Natural killer cell (primary cell): ENCODE measurements at regions not wholly inside any gene's neighbourhood (a gene's known extent, or its start where the extent isn't known, plus 50 kb on each side); places are given as distances from the start of the nearest gene placed in this dataset.

Experiments
- ATAC-seq, 3 donors: fragments of 150-1000 bp in 2 of 3; fragments of 200-7000 bp in 1 of 3; cut with Tn5 transposase; 1 replicate in 1 of 3; 2 replicates in 2 of 3; pipeline ENCODE4 v1.10.0; 2021; ENCODE audit warnings: mild to moderate bottlenecking in 2 of 3, moderate library complexity in 2 of 3
- DNase-seq, 2 donors: peaks; one replicate each; pipeline versions ENCODE4 v3.0.0 to v3.0.0-alpha.2; 2013 to 2021; ENCODE audit warnings: mixed read lengths in 1 of 2
- H3K27ac ChIP-seq: one replicate; pipeline ENCODE4 v1.5.1; 2013; ENCODE audit warnings: mild to moderate bottlenecking, low read length
- H3K27me3 ChIP-seq: one replicate; pipeline ENCODE4 v1.6.1; 2013; ENCODE audit warnings: low read length; ENCODE audit not compliant: control insufficient read depth, insufficient read depth
- H3K36me3 ChIP-seq: one replicate; pipeline ENCODE4 v1.6.1; 2013; ENCODE audit warnings: low read length; ENCODE audit not compliant: control insufficient read depth, insufficient read depth
- H3K4me1 ChIP-seq: one replicate; pipeline ENCODE4 v1.6.1; 2013; ENCODE audit warnings: low read length; ENCODE audit not compliant: control insufficient read depth, insufficient read depth
- H3K4me3 ChIP-seq: one replicate; pipeline ENCODE4 v1.5.1; 2013; ENCODE audit warnings: low read length
- H3K9me3 ChIP-seq: one replicate; pipeline ENCODE4 v1.6.1; 2013; ENCODE audit warnings: low read length; ENCODE audit not compliant: control insufficient read depth, insufficient read depth
- H3K27ac Mint-ChIP-seq, 2 donors: one replicate each; pipeline ENCODE4 v1.8.0; 2022; ENCODE audit warnings: mild to moderate bottlenecking in 2 of 2, mixed read lengths in 2 of 2, moderate library complexity in 1 of 2
- H3K27me3 Mint-ChIP-seq, 2 donors: one replicate each; pipeline ENCODE4 v1.8.0; 2022; ENCODE audit warnings: low read depth in 2 of 2, mixed read lengths in 2 of 2
- H3K36me3 Mint-ChIP-seq: one replicate; pipeline ENCODE4 v1.8.0; 2022; ENCODE audit warnings: mixed read lengths
- H3K4me1 Mint-ChIP-seq, 2 donors: one replicate each; pipeline ENCODE4 v1.8.0; 2022; ENCODE audit warnings: mixed read lengths in 2 of 2
- H3K4me3 Mint-ChIP-seq: one replicate; pipeline ENCODE4 v1.8.0; 2022; ENCODE audit warnings: mild to moderate bottlenecking, moderate library complexity, mixed read lengths
- H3K9me3 Mint-ChIP-seq, 2 donors: one replicate each; pipeline ENCODE4 v1.8.0; 2022; ENCODE audit warnings: mixed read lengths in 2 of 2
- WGBS: methylation state at CpG from one replicate; pipeline ENCODE4 v1.1.7; 2013; ENCODE audit warnings: missing lambda C conversion rate; ENCODE audit not compliant: insufficient coverage; 5-methylcytosine and 5-hydroxymethylcytosine counted together
- intact Hi-C: fragments of 100-400 bp; cut with micrococcal nuclease; formaldehyde crosslinking; loops from one replicate; pipeline ENCODE4 v1.14.2; 2022
- TF ChIP-seq, protein P1 (sequence below): fragments of 200-600 bp; IDR thresholded peaks from one replicate; pipeline ENCODE4 v1.8.0; 2022; ENCODE audit warnings: antibody characterized with exemption

- Mint-ChIP-seq H3K27me3 (peaks cover 27 to 38% of the 10 kb centered on the region in 2 donors), H3K36me3 (no peaks in the 10 kb centered on the region), H3K9me3 (no peaks in the 10 kb centered on the region), H3K4me3 (no peak overlapping the region), H3K4me1 (no peaks in the 10 kb centered on the region), H3K27ac (no peak overlapping the region)
- Histone ChIP-seq H3K27ac (no peak overlapping the region), H3K4me3 (no peak overlapping the region), H3K9me3 (no peaks in the 10 kb centered on the region), H3K36me3 (no peaks in the 10 kb centered on the region), H3K4me1 (no peaks in the 10 kb centered on the region), H3K27me3 (peaks cover 6% of the 10 kb centered on the region)
- 65% methylated on average over 2 of the region's 2 CpGs for WGBS
- DNase-seq, result no peak
- ATAC-seq, result no peak
- TF ChIP-seq, protein P1, sequence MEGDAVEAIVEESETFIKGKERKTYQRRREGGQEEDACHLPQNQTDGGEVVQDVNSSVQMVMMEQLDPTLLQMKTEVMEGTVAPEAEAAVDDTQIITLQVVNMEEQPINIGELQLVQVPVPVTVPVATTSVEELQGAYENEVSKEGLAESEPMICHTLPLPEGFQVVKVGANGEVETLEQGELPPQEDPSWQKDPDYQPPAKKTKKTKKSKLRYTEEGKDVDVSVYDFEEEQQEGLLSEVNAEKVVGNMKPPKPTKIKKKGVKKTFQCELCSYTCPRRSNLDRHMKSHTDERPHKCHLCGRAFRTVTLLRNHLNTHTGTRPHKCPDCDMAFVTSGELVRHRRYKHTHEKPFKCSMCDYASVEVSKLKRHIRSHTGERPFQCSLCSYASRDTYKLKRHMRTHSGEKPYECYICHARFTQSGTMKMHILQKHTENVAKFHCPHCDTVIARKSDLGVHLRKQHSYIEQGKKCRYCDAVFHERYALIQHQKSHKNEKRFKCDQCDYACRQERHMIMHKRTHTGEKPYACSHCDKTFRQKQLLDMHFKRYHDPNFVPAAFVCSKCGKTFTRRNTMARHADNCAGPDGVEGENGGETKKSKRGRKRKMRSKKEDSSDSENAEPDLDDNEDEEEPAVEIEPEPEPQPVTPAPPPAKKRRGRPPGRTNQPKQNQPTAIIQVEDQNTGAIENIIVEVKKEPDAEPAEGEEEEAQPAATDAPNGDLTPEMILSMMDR, result no peak
- intact Hi-C loops, result loop anchor here (1.0 kb wide), 1 partner anchor 278 kb away; no protein-coding TSS in a partner anchor
These were observed 139.0 kb downstream of the PRDM13 start for GRCh38 chr6:99745651-99746050.

DNA sequence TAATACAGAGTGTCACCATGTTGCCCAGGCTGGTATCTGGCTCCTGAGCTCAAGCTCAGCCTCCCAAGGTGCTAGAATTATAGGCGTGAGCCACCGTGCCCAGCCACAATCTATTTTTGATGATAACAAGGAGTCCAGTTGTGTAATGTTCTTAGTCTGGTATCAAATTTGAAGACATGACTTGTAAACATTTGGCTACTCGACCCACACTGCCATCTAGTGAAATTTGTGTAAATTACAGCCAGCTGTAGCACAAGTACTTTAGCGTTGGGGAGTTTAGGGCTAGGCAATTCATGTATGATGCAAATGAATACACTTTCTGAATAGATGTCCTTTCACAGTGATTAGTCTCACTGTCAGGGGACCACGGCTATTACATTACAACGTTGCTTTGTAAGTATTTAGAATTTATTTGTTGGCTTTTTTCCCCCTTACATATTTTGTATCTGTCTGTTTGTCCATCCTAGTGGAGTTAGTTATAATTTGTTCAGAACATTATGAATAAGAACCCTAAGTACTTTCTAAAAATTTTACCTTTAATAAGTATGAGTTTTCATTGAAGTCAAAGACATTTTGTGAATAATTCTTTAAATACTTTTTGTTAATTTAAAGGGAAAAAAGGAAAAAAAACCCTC is 139.7 kb downstream of the PRDM13 start:
- intact Hi-C loops, result loop anchor here (1.0 kb wide), 1 partner anchor 279 kb away; no protein-coding TSS in a partner anchor
- 0% methylated on average over 4 of the region's 6 CpGs for WGBS
- Histone ChIP-seq H3K9me3 (no peaks in the 10 kb centered on the region), H3K36me3 (no peaks in the 10 kb centered on the region), H3K4me3 (no peak overlapping the region), H3K27ac (no peak overlapping the region), H3K4me1 (no peaks in the 10 kb centered on the region), H3K27me3 (peaks cover 6% of the 10 kb centered on the region)
- Mint-ChIP-seq H3K4me3 (no peak overlapping the region), H3K27ac (no peak overlapping the region), H3K4me1 (no peaks in the 10 kb centered on the region), H3K36me3 (no peaks in the 10 kb centered on the region), H3K9me3 (no peaks in the 10 kb centered on the region), H3K27me3 (peaks cover 25 to 33% of the 10 kb centered on the region in 2 donors)
- TF ChIP-seq, protein P1, result peak; percentile 85
- ATAC-seq, result peak; percentile 73 to 83 (median 76)
- peak; percentile 18 to 81 for DNase-seq

DNA sequence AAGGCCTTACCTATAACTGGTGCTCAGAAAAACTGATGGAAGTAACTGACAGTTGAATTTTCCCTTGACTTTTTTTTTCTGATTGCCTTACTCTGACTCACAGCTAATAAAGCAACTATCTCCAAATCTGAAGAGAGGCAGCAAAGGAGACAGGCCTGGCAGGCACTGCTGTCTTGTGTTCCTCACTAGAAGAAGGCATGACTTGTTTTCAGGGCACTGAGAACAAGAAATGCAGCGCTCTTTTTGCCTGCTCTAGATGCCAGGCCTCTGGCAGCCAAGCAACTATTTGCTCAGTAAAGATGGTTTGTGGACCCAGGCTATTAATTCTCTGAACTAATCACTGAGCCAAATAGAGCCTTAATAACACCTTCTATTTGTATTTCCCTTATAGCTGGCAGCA is 155.1 kb downstream of the PRDM13 start:
- H3K27ac Mint-ChIP-seq, result no peak overlapping the region
- Histone ChIP-seq H3K27me3 (peaks cover 4% of the 10 kb centered on the region), H3K9me3 (no peaks in the 10 kb centered on the region), H3K27ac (no peak overlapping the region), H3K4me3 (no peak overlapping the region), H3K36me3 (no peaks in the 10 kb centered on the region), H3K4me1 (no peaks in the 10 kb centered on the region)
- TF ChIP-seq, protein P1, result no peak
- no peaks in the 10 kb centered on the region for H3K36me3 Mint-ChIP-seq
- peaks cover 5 to 6% of the 10 kb centered on the region in 2 donors for H3K27me3 Mint-ChIP-seq
- intact Hi-C loops, result no loop called here
- ATAC-seq (no peak), DNase-seq (no peak)
- no peaks in the 10 kb centered on the region for H3K9me3 Mint-ChIP-seq
- no peak overlapping the region for H3K4me3 Mint-ChIP-seq
- H3K4me1 Mint-ChIP-seq, result no peaks in the 10 kb centered on the region
- WGBS, result 82% methylated on average over 1 of the region's 1 CpG

GRCh38 chr6:99768166-99768565 is 161.5 kb downstream of the PRDM13 start:
- Histone ChIP-seq H3K36me3 (no peaks in the 10 kb centered on the region), H3K27me3 (peaks cover 3% of the 10 kb centered on the region), H3K4me3 (no peak overlapping the region), H3K27ac (no peak overlapping the region), H3K4me1 (no peaks in the 10 kb centered on the region), H3K9me3 (no peaks in the 10 kb centered on the region)
- Mint-ChIP-seq H3K4me3 (no peak overlapping the region), H3K36me3 (no peaks in the 10 kb centered on the region), H3K9me3 (no peaks in the 10 kb centered on the region), H3K27me3 (peaks cover 5 to 6% of the 10 kb centered on the region in 2 donors), H3K27ac (no peak overlapping the region), H3K4me1 (no peaks in the 10 kb centered on the region)
- WGBS, result 100% methylated on average over 1 of the region's 1 CpG
- TF ChIP-seq, protein P1, result no peak
- ATAC-seq, result no peak
- DNase-seq, result no peak
- intact Hi-C loops, result no loop called here
